Ramos (cell line): ENCODE measurements at regions not wholly inside any gene's neighbourhood (a gene's known extent, or its start where the extent isn't known, plus 50 kb on each side); places are given as distances from the start of the nearest gene placed in this dataset.
"Not testable (repeated sequence)": the region's sequence is repeated elsewhere in the genome, so short reads cannot be mapped to it uniquely, and the experiment has no call there.

Experiments
- in situ Hi-C: fragments of 300-500 bp; cut with MboI; formaldehyde crosslinking; loops from one replicate; pipeline ENCODE4 v1.14.3; 2022; ENCODE audit warnings: low sequenced_read_pairs; ENCODE audit not compliant: unreplicated experiment

- in situ Hi-C loops = loop anchor here (25.0 kb wide), 1 partner anchor 478 kb away; no protein-coding TSS in a partner anchor
These were observed 193.9 kb downstream of the BCL11A start for GRCh38 chr2:60359569-60359968.

- in situ Hi-C loops = loop anchor here (25.0 kb wide), 1 partner anchor 479 kb away; no protein-coding TSS in a partner anchor
These were observed 195.0 kb downstream of the BCL11A start for GRCh38 chr2:60358476-60358875.

- in situ Hi-C loops = loop anchor here (25.0 kb wide), 1 partner anchor 479 kb away; no protein-coding TSS in a partner anchor
These were observed 195.5 kb downstream of the BCL11A start for GRCh38 chr2:60357996-60358395.

- in situ Hi-C loops = loop anchor here (25.0 kb wide), 1 partner anchor 481 kb away; no protein-coding TSS in a partner anchor
These were observed 197.1 kb downstream of the BCL11A start for GRCh38 chr2:60356346-60356745.

GRCh38 chr2:60355849-60356261 is 197.6 kb downstream of the BCL11A start:
- in situ Hi-C loops = loop anchor here (25.0 kb wide), 1 partner anchor 481 kb away; no protein-coding TSS in a partner anchor

- in situ Hi-C loops = loop anchor here (5.0 to 25.0 kb wide), 2 partner anchors 193 to 483 kb away; no protein-coding TSS in a partner anchor
These were observed 198.7 kb downstream of the BCL11A start for GRCh38 chr2:60354713-60355112.

DNA sequence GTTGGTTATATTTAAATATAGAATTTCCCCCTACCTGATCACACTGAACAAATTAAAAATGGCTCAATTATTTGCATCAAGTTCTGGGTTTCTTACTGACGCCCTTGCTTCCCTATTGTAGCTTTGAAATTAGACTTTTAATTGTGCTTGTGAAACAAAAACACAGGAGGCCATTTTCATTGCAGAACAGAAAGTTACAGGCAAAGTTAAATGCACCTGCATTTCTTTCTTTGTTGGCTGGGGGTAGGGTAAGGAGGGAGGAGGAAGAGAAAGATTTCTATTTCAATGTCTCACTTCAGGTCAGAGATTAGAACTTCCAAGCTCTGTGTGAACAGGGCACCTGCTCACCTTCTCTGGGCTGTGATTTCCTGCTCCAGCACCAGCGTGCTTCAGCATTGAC is 199.6 kb downstream of the BCL11A start:
- in situ Hi-C loops = loop anchor here (5.0 to 25.0 kb wide), 2 partner anchors 193 to 483 kb away; no protein-coding TSS in a partner anchor

GRCh38 chr2:60353406-60353800 is 200.1 kb downstream of the BCL11A start:
- in situ Hi-C loops = loop anchor here (5.0 to 25.0 kb wide), 2 partner anchors 194 to 484 kb away; no protein-coding TSS in a partner anchor

- in situ Hi-C loops = loop anchor here (5.0 to 25.0 kb wide), 2 partner anchors 195 to 485 kb away; no protein-coding TSS in a partner anchor
These were observed 200.7 kb downstream of the BCL11A start for GRCh38 chr2:60352491-60353405.

DNA sequence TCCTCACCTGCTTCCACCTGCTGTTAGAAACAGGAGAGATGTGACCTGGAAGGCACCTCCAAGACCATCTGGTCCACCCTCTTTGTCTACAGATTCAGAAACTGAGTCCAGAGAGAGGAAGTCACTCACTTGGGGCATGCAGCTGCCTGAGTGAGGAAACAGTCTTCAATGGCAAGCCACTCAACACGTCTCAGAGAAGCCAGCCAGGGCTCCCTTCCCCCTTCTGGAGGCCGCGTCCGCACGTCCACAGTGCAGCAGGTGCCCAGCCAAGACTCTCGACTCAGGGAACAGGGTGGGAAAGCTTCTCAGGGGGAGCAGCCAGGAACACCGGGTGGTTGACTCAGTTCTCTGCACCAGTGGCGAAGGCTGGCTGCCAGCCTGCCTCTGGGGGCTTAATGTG is 201.7 kb downstream of the BCL11A start:
- in situ Hi-C loops = loop anchor here (5.0 to 25.0 kb wide), 2 partner anchors 195 to 485 kb away; no protein-coding TSS in a partner anchor

DNA sequence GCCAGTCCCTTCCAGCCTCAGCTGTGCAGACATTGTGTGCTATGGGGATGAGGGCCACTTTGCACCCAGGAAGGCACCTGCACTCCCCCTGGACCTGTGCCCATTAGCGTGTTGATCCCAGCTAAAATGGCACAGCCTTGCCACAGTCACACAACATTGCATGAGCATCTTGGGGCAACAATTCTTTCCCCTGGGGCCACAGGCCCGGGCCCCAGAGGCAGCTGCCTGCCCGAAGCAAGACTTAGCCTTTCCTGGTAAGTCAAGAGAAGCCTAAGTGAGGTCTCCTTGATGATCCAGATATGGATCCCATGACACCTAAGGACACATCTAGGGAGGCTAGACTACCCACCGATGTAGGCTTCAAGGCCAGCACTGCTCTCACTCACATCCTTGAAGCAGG is 202.1 kb downstream of the BCL11A start:
- in situ Hi-C loops = loop anchor here (5.0 to 25.0 kb wide), 2 partner anchors 196 to 486 kb away; no protein-coding TSS in a partner anchor

- in situ Hi-C loops = loop anchor here (5.0 to 25.0 kb wide), 2 partner anchors 197 to 487 kb away; no protein-coding TSS in a partner anchor
These were observed 202.7 kb downstream of the BCL11A start for GRCh38 chr2:60350791-60351190.

DNA sequence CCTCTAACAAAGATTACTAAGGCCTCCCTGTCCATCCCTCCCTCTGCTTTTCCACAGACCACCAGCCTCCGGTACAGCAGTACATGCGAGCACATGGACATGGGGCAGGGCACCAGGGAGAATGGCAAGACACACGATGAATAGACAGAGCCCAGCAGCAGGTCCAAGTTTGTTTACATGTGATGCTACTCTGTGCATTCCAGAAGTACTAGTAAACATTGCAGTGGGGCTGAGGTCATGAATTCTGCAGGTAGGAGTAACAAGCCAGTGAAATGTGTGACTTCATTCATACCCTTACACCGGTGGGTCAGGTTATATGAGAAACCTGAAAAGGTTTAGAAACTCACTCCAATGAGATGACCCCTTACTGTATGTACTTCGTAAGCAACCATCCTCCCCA is 205.7 kb downstream of the BCL11A start:
- in situ Hi-C loops = no loop called here

DNA sequence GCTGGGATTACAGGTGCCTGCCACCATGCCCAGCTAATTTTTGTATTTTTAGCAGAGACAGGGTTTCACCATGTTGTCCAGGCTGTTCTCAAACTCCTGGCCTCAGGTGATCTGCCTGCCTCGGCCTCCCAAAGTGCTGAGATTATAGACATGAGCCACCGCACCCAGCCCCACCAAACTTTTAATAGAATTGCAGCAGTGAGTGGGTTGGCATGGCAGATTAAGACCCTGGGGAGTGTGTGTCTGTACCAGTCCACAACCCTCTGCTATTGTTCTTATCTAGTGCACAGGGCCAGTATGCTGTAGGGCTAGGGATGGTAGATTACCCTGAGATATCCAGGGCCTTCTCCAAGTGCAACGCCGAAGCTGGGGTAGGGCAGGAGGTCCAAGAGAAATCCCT is 211.0 kb downstream of the BCL11A start:
- in situ Hi-C loops = not testable (repeated sequence)

GRCh38 chr2:60341151-60341550 is 212.3 kb downstream of the BCL11A start:
- in situ Hi-C loops = no loop called here

DNA sequence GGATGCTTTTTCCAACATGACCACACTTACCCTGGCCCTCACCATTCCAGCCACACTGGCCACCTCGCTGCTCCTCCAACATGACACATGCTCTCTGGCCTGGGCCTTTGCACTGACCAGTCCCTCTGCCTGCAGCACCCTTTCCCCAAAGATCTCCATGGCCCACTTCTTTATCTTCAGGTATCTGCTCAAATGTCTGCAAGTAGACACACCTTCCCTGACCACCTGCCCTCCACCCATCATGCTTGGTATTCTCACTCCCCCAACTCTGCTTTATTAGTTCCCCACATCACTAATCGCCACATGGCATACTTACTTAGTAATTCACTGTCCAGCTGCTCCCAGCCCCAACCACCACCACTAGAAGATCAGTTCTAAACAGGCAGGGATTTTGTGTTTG is 214.2 kb downstream of the BCL11A start:
- in situ Hi-C loops = no loop called here

DNA sequence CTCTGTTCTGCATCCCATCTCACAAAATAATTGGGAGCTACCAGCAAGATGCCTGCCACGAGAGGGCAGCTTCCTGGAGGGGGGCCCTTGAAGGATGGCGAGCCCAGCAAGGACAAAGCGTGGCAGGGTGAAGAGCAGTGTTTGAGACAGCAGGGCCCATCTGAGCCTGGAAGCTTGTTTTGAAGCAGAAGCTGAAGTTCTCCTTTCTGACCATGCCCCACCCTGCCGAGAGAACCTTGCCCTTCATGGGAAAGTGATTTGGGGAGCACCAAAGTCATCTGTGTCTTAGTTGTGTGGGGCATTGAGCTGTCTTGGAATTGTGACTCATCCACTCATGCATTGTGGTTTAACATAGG is 216.3 kb downstream of the BCL11A start:
- in situ Hi-C loops = no loop called here

- in situ Hi-C loops = no loop called here
These were observed 216.9 kb downstream of the BCL11A start for GRCh38 chr2:60336442-60337141.

- in situ Hi-C loops = no loop called here
These were observed 217.8 kb downstream of the BCL11A start for GRCh38 chr2:60335533-60336237.

DNA sequence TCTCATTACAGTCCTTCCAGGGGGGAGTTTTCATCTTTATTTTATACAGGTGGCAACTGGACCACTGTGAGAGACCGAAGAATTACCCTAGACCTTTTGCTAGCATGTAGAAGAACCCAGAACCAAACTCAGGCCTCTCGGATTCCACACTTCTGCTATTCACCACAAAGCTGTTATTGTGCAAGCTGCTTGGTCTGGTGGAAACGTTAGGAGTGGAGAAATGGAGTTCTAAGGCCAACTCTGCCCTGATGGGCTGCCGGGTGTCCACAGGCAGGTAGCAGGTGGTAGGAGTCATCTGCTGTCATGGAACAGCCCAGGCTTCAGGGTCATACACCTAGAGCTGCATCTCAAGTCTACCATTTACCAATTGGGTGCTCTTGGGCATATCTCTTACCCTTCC is 218.8 kb downstream of the BCL11A start:
- in situ Hi-C loops = no loop called here
